ENCODE measurements at regions not wholly inside any gene's neighbourhood (a gene's known extent, or its start where the extent isn't known, plus 50 kb on each side); places are given as distances from the start of the nearest gene placed in this dataset.

DNA sequence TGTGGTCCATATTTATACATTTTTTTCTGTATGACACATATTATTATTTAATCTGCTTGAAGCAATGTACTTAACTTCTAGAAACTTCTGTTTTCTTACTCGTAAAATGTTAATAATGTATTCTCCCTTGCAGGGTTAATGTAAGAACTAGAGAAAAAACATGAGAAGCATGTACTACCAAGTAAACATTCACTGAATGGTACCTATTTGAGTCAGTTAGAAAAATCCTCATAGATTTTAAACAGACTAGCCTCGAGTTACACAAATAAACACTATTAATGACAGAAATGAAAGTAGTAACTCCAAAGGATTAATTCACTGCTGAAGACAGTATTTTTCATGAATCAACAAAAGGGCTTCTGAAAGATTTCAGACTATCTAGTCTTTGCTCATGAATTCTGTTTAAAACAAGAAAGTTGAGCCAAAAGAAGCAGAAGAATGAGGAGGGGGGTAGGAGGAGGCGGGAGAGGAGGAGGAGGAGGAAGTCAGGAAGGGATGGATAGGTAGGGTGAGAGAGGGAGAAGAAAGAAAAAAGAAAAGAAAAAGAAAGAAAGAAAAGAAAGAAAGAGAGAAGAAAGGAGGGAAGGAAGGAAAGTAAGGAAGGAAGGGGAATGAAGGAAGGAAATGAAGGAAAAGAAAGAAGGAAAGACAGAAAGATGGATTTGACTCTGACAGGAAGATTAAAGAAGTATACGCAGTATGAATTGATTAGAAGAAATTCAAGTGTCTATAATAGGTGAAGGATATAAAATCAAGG, 68.2 kb upstream of the CCDC91 start:
- no peak for TF ChIP-seq POLR2A (IDR thresholded peaks at IDR 0.05)
- TF ChIP-seq, protein P1, sequence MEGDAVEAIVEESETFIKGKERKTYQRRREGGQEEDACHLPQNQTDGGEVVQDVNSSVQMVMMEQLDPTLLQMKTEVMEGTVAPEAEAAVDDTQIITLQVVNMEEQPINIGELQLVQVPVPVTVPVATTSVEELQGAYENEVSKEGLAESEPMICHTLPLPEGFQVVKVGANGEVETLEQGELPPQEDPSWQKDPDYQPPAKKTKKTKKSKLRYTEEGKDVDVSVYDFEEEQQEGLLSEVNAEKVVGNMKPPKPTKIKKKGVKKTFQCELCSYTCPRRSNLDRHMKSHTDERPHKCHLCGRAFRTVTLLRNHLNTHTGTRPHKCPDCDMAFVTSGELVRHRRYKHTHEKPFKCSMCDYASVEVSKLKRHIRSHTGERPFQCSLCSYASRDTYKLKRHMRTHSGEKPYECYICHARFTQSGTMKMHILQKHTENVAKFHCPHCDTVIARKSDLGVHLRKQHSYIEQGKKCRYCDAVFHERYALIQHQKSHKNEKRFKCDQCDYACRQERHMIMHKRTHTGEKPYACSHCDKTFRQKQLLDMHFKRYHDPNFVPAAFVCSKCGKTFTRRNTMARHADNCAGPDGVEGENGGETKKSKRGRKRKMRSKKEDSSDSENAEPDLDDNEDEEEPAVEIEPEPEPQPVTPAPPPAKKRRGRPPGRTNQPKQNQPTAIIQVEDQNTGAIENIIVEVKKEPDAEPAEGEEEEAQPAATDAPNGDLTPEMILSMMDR (IDR thresholded peaks at IDR 0.05) = no peak

Measured in testis (tissue), 2 donors.